ENCODE measurements at regions not wholly inside any gene's neighbourhood (a gene's known extent, or its start where the extent isn't known, plus 50 kb on each side); places are given as distances from the start of the nearest gene placed in this dataset.
"Not testable (repeated sequence)": the region's sequence is repeated elsewhere in the genome, so short reads cannot be mapped to it uniquely, and the experiment has no call there.

DNA sequence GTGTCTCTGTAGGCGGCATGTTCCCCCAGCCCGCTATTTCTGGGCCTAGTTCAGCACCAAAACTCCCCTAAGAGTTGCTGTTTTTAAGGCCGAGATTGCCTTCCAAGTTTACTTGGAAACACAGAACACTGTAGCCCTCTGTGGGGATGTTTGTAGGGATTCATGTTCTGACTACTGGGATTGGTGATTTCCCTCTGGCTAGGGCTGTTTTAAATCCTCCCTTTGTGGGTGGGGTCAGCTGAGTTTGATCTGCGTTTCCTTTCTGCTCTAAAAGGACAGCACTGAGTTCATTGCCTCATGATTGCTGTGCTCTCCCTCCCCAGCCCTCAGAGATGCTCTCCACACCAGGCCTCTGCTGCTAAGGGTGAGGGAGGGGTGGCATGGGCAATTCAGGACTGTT lies 640.6 kb upstream of the DPPA4 start:
- TF ChIP-seq, protein P1, sequence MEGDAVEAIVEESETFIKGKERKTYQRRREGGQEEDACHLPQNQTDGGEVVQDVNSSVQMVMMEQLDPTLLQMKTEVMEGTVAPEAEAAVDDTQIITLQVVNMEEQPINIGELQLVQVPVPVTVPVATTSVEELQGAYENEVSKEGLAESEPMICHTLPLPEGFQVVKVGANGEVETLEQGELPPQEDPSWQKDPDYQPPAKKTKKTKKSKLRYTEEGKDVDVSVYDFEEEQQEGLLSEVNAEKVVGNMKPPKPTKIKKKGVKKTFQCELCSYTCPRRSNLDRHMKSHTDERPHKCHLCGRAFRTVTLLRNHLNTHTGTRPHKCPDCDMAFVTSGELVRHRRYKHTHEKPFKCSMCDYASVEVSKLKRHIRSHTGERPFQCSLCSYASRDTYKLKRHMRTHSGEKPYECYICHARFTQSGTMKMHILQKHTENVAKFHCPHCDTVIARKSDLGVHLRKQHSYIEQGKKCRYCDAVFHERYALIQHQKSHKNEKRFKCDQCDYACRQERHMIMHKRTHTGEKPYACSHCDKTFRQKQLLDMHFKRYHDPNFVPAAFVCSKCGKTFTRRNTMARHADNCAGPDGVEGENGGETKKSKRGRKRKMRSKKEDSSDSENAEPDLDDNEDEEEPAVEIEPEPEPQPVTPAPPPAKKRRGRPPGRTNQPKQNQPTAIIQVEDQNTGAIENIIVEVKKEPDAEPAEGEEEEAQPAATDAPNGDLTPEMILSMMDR (IDR thresholded peaks at IDR 0.05; ENCODE audit: control insufficient read depth, insufficient read depth, low read depth, low read length, missing control alignments): no peak
- H3K4me3 ChIP-seq (ENCODE audit: control insufficient read depth, low read depth, low read length): no peak overlapping the region
- DNase-seq (ENCODE audit: low read depth): no peak

GRCh38 chr3:109982201-109982600 lies 644.9 kb upstream of the DPPA4 start:
- no peak overlapping the region for H3K4me3 ChIP-seq (ENCODE audit: control insufficient read depth, low read depth, low read length)
- DNase-seq (ENCODE audit: low read depth): no peak
- TF ChIP-seq, protein P1 (IDR thresholded peaks at IDR 0.05; ENCODE audit: control insufficient read depth, insufficient read depth, low read depth, low read length, missing control alignments): no peak

DNA sequence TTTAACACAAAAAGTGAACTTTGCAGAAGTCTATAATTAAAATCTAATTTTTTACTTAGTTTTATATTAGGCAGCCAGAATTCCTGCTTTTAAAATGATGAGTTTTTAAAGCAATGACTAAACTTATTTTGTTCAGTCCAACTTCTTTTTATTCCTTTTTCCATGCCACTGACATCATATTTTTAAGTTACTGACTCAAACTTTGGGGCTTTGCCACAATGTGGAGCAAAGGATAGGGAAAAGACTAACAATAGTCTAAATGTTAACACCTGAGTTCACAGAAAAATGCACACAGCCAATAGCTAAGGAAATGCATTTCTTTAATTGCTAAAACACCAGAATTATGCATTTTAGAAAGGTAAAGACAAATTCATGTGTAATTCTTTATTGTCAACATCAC lies 647.6 kb upstream of the DPPA4 start:
- TF ChIP-seq, protein P1 (IDR thresholded peaks at IDR 0.05; ENCODE audit: control insufficient read depth, insufficient read depth, low read depth, low read length, missing control alignments): no peak
- no peak overlapping the region for H3K4me3 ChIP-seq (ENCODE audit: control insufficient read depth, low read depth, low read length)
- no peak for DNase-seq (ENCODE audit: low read depth)

- TF ChIP-seq, protein P1 (IDR thresholded peaks at IDR 0.05; ENCODE audit: control insufficient read depth, insufficient read depth, low read depth, low read length, missing control alignments): no peak
- H3K4me3 ChIP-seq (ENCODE audit: control insufficient read depth, low read depth, low read length): no peak overlapping the region
- no peak for DNase-seq (ENCODE audit: low read depth)
These were observed 648.7 kb upstream of the DPPA4 start for GRCh38 chr3:109985943-109986555.

DNA sequence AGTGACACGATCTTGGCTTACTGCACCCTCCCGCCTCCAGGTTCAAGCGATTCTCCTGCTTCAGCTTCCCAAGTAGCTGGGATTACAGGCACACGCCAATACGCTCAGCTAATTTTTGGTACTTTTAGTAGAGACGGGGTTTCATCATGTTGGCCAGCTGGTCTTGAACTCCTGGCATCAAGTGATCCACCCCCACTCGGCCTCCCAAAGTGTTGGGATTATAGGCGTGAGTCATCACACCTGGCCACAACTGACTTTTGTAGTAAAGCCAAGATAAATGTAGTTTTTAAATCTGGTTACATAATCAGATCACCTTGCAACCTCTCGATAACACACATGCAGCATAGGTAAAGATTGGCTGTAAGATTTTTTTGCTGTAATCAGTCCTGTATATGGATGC lies 657.5 kb upstream of the DPPA4 start:
- TF ChIP-seq, protein P1 (IDR thresholded peaks at IDR 0.05; ENCODE audit: control insufficient read depth, insufficient read depth, low read depth, low read length, missing control alignments): no peak
- H3K4me3 ChIP-seq (ENCODE audit: control insufficient read depth, low read depth, low read length): no peak overlapping the region
- DNase-seq (ENCODE audit: low read depth): no peak

GRCh38 chr3:109995377-109995776 lies 658.0 kb upstream of the DPPA4 start:
- TF ChIP-seq, protein P1 (IDR thresholded peaks at IDR 0.05; ENCODE audit: control insufficient read depth, insufficient read depth, low read depth, low read length, missing control alignments): no peak
- DNase-seq (ENCODE audit: low read depth): no peak

GRCh38 chr3:110001905-110002304 lies 664.6 kb upstream of the DPPA4 start:
- not testable (repeated sequence) for H3K4me3 ChIP-seq (ENCODE audit: control insufficient read depth, low read depth, low read length); DNase-seq (ENCODE audit: low read depth)

More at GRCh38 chr3:109995377-109995776, 658.0 kb upstream of the DPPA4 start:
- no peak overlapping the region for H3K4me3 ChIP-seq (ENCODE audit: control insufficient read depth, low read depth, low read length)
